SK-N-SH treated with all-trans-retinoic acid at 6 μM for 48 hours (cell line): ENCODE measurements at regions not wholly inside any gene's neighbourhood (a gene's known extent, or its start where the extent isn't known, plus 50 kb on each side); places are given as distances from the start of the nearest gene placed in this dataset.

ENCODE experiments used
- ESRRG ChIP-seq: fragments of 250-450 bp; sonication (Bioruptor Pico); IDR thresholded peaks from 2 replicates; pipeline ENCODE4 v1.6.1; 2021; ENCODE audit warnings: mild to moderate bottlenecking
- PATZ1 ChIP-seq: fragments of 250-450 bp; sonication (Bioruptor Pico); IDR thresholded peaks from 2 replicates; pipeline ENCODE4 v1.8.0; 2020; ENCODE audit warnings: mild to moderate bottlenecking, moderate library complexity, borderline replicate concordance
- PPARA ChIP-seq: fragments of 250-450 bp; sonication (Bioruptor Pico); IDR thresholded peaks from 2 replicates; pipeline ENCODE4 v1.5.0; 2020; ENCODE audit warnings: mild to moderate bottlenecking, borderline replicate concordance

- TF ChIP-seq ESRRG (CRISPR knock-in tag) (no peak), PPARA (CRISPR knock-in tag) (no peak), PATZ1 (CRISPR knock-in tag) (no peak)
Measured at GRCh38 chr16:8292271-8292670, 298.0 kb downstream of the TMEM114 start.
